GM19240 (cell line): ENCODE measurements at regions not wholly inside any gene's neighbourhood (a gene's known extent, or its start where the extent isn't known, plus 50 kb on each side); places are given as distances from the start of the nearest gene placed in this dataset.

ENCODE experiments used
- DNase-seq: peaks from one replicate; pipeline ENCODE4 v3.0.0; 2011; ENCODE audit warnings: low spot score; ENCODE audit not compliant: insufficient read length

GRCh38 chr6:82735790-82736189 lies 329.9 kb downstream of the UBE3D start:
- DNase-seq, result no peak

GRCh38 chr6:82737965-82738364 lies 327.7 kb downstream of the UBE3D start:
- no peak for DNase-seq

GRCh38 chr6:82738773-82739172 lies 326.9 kb downstream of the UBE3D start:
- no peak for DNase-seq

GRCh38 chr6:82739303-82739702 lies 326.3 kb downstream of the UBE3D start:
- DNase-seq, result no peak

DNA sequence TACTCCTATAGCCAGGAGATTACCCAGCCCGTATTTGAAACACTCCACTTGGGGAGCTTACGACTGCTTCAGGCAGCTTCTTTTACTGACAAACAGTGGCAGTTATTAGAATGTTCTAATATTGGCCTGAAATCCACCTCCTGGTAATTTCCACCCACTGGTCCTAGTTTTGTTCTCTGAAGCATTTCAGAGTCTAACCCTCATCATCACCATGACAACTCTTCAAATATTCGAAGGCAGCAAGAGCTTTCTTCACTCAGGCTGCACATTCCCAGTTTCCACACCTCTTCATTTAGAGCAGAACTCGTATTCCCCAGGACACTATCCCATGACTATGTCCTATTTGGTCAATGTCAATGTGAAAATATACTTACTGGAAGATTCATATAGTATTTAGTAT lies 325.6 kb downstream of the UBE3D start:
- no peak for DNase-seq

DNA sequence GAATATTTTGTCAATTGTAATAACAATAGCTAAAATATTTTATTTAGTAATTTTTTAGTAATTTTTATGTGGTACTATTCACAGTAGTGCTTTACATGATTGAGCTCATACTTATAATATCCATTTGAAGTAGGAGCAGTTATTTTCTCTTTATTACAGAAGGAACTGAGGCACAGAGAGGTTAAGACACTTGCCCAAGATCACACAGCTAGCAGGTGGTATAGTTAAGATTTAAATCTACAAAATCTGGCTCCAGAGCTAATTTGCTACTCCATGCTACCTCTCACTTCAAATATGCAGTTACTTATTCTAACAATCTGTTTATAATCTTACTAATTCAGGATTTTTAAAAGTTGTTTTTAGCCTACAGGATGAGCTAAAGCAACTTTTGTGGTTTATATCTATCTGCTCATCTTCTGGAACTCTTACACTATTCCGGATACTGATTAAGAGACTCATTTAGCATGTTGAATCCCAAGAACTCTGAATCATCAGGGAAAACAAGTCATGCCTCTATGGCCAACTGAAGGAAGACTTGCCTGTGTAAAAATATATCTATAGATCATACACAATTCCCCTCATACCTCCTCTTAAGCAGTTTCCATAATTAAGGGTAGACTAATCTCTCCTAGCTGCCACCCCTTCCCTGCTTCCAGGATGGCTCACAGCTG lies 324.2 kb downstream of the UBE3D start:
- no peak for DNase-seq

DNA sequence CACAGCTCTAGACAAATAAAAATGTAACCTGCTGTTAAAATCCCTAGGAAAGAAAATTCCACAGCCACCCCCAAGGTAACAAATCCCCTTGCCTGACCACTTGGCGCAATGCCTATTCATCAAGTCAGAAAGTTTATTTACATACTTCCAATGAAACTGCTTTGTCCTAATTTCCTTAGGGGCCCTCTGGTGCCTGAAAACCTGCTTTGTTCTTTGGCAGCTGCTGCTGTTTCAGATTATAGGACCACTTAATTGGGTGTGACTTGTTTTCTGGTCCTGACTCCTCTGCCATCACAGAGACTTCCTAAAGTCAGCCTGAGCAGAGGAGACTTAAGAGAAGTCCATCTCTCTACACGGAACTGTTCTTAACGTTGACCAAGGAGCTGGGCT lies 323.6 kb downstream of the UBE3D start:
- DNase-seq, result no peak

DNA sequence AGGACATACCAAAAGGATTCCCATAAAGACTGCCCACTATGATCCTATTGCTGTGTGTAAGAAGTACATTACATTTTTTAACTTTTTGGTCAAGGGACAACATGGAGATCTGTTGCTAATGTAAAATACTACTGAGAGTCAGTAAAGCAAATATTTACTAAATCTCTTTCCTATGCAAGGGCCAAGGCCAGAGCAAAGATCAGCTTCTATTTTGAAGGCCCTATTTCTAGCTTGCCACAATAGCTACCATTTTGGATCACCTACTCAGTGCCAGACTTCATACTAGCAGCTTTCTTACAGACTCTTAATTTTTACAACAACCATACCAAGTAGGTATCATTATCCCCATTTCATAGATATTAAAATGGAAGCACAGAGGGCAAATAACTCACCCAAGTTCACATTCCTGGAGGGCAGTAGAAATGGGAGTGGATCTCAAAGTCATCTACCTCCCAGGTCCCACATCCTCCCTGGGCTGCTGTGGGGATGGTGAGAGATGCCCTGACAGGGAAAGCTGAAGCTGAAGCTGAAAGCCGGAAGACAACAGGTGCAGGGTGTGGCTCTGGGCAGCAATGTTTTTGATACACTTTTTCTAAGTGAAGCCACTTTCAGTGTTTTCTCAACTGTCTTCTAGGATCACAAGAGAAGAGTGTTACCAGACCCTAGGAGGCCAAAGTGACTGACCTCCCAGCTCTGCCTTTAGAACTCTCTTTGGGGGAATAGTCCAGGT lies 321.2 kb downstream of the UBE3D start:
- no peak for DNase-seq

DNA sequence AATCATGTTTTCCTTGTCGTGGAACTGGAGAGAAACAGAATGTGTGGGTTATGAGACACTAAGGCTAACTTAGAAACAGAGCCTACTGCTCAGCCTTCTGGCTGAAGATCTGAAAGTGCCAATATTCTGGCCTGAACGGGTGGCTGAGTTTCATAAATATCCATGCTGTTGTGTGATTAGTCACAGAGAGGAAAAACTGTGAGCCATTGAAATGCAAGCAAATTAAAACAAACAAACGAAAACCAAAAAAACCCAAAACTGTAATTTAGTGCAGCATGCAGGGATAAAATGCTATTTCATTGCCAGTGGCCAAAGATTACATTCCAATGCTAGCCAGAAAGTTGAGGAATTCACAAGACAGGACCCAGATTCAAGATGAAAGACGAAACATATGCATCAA lies 315.1 kb downstream of the UBE3D start:
- no peak for DNase-seq

DNA sequence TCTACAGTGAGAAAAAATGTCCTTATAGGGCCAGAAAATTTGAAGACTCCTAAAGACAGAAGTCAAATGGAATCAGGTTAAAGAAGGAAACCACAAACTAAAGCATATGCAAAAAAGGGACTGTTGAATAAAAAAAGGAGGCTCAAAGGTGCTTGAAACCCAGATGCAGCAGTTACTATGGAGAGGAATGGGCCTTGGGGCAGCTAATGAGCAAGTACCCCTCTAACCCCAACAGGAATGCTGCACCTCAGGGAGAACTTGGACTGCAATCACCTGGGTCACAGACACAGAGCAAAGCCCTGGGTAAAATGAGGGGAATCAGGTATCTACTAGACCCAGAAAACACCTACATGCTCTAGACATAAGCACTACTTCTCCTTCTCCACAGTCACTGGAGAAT lies 313.9 kb downstream of the UBE3D start:
- DNase-seq, result no peak

GRCh38 chr6:82761674-82762345 lies 303.8 kb downstream of the UBE3D start:
- no peak for DNase-seq

GRCh38 chr6:82766476-82766875 lies 299.2 kb downstream of the UBE3D start:
- DNase-seq, result no peak

GRCh38 chr6:82767037-82767436 lies 298.6 kb downstream of the UBE3D start:
- DNase-seq, result no peak

DNA sequence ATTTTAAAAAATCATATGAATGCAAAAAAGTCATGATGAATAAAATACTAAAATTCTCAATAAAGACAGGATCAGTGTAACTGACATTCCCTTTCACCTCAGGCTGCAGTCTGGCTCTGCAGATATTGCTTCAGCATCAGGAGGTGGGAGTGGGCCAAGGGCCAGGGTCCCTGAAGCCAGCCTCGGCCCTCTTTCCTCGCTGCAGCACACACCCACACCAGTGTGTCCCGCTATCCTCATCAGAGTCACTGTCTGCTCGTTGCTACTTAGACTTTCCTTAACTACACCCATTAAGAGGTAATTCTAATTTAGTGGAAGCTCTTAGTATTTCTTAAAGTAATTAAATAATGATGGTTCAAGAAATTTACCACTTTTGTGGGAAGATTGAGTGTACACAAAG lies 298.2 kb downstream of the UBE3D start:
- DNase-seq, result no peak

GRCh38 chr6:82772851-82773717 lies 292.6 kb downstream of the UBE3D start:
- no peak for DNase-seq

DNA sequence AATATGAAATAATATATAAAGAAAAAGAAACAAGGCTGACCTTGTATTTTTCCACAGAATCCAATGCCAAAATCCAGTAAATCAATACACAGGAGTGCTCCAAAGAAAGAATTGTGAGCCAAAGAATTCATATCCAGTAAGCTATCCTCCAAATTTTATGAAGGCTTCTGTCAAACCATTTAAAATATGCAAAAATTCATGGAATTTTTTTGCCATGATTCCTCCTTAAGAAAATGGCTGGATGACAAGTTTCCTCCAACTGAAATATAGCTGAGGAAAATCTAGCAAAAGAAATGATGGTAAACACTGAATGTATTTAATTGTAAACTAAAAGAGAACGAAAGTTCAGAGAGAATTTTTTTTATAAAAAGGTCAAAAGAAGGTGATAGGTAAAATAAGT lies 290.3 kb downstream of the UBE3D start:
- no peak for DNase-seq

DNA sequence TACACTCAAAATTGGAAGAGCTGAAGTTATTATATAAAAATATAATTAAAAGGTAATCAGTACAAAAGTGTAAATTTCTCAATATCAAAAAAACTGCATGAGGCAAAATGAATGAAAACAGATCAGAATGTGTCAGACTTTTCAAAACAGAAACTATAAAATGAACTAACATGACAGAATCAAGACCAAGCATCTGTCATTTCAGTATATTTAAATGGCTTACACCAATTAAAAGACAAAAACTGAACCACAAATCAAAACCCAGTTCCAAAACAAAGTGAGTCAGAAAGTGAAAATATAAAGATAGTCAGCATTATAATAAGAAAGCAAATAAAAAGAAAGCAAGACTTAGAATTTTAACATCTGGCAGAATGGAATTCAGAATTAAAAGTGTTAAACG lies 289.7 kb downstream of the UBE3D start:
- no peak for DNase-seq

- DNase-seq, result no peak
These were observed 286.6 kb downstream of the UBE3D start for GRCh38 chr6:82779041-82779440.

DNA sequence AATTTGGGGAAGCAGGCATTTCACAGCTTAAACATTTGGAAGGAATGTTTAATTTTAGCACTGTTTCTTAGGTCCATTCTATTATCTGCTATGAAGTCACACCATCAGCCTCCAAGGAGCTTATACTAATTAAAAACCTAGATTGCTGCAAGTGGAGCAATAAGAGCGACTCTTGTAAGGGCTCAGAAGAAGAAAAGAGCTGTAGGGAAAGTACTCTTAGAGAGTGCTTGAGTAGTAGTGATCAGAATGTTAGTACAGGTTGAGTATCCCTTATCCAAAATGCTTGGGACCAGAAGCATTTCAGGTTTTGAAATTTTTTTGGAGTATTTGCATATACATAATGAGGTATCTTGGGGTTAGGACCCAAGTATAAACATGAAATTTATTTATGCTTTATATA lies 285.3 kb downstream of the UBE3D start:
- DNase-seq, result no peak

DNA sequence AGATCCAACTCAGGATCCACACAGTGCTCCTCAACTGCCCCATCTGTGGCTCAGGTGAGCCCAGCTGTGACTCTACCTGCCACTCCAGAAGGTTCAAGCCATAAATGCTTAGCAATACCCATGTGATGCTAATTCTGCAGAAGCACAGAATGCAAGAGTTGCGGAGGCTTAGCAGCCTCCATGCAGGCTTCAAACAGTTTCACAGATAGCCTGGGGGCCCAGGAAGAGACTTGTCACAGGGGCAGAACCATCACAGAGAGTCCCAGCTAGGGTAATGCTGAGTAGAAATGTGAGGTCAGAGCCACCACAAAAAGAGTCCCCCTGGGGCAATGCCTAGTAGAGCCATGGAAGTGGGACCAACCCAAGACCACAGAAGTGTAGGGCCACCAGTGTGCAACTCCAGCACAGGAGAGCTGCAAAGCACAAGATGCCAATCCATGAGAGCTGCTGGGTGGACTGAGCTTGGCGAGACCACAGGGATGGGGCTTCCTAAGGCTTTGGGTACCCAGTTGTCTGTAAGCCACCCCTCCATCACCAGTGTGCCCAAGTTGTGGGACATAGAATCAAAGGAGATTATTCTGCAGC lies 283.9 kb downstream of the UBE3D start:
- DNase-seq, result no peak

- DNase-seq, result no peak
These were observed 281.9 kb downstream of the UBE3D start for GRCh38 chr6:82783587-82784236.
